Liver (tissue), 8 donors: ENCODE measurements at regions not wholly inside any gene's neighbourhood (a gene's known extent, or its start where the extent isn't known, plus 50 kb on each side); places are given as distances from the start of the nearest gene placed in this dataset.
"Not testable (repeated sequence)": the region's sequence is repeated elsewhere in the genome, so short reads cannot be mapped to it uniquely, and the experiment has no call there.

Experiments
- DNase-seq: peaks from one replicate; pipeline ENCODE4 v3.0.0-alpha.2; 2017; ENCODE audit warnings: low spot score
- H3K27ac ChIP-seq, 2 donors: one replicate each; pipeline ENCODE4 v1.7.0; 2013; ENCODE audit warnings: inconsistent platforms in 2 of 2, low read length in 2 of 2, control low read depth in 1 of 2, low read depth in 1 of 2, mild to moderate bottlenecking in 1 of 2
- H3K27me3 ChIP-seq, 4 donors: one replicate each; pipeline versions ENCODE4 v1.6.1 to v1.7.0; 2013; ENCODE audit warnings: low read length in 3 of 4, inconsistent platforms in 1 of 4, mild to moderate bottlenecking in 1 of 4, moderate library complexity in 1 of 4; ENCODE audit not compliant: control insufficient read depth in 4 of 4, insufficient read depth in 4 of 4
- H3K36me3 ChIP-seq, 4 donors: one replicate each; pipeline versions ENCODE4 v1.6.1 to v1.7.0; 2013; ENCODE audit warnings: low read length in 3 of 4, mild to moderate bottlenecking in 3 of 4, low read depth in 1 of 4, moderate library complexity in 1 of 4; ENCODE audit not compliant: control insufficient read depth in 4 of 4, insufficient read depth in 3 of 4
- H3K4me1 ChIP-seq, 4 donors: one replicate each; pipeline versions ENCODE4 v1.6.1 to v1.7.0; 2013; ENCODE audit warnings: low read length in 3 of 4, mild to moderate bottlenecking in 3 of 4, moderate library complexity in 1 of 4; ENCODE audit not compliant: control insufficient read depth in 4 of 4, insufficient read depth in 4 of 4
- H3K4me3 ChIP-seq, 3 donors: one replicate each; pipeline versions ENCODE4 v1.6.1 to v1.7.0; 2013; ENCODE audit warnings: low read length in 3 of 3, control low read depth in 1 of 3, low read depth in 1 of 3, mild to moderate bottlenecking in 1 of 3
- H3K9ac ChIP-seq, 2 donors: one replicate each; pipeline ENCODE4 v1.7.0; 2013; ENCODE audit warnings: low read length in 2 of 2, mild to moderate bottlenecking in 2 of 2, moderate library complexity in 2 of 2, control low read depth in 1 of 2, low read depth in 1 of 2
- H3K9me3 ChIP-seq, 4 donors: one replicate each; pipeline versions ENCODE4 v1.6.1 to v1.7.0; 2013; ENCODE audit warnings: low read length in 3 of 4; ENCODE audit not compliant: control insufficient read depth in 4 of 4
- ATF3 ChIP-seq: IDR thresholded peaks from 2 replicates; pipeline ENCODE4 v1.6.1; 2016; ENCODE audit warnings: antibody characterized with exemption
- CTCF ChIP-seq: fragments of 150-350 bp; IDR thresholded peaks from 2 replicates; pipeline ENCODE4 v1.5.1; 2017; ENCODE audit warnings: improper control_type of control experiment, low read depth, low read length; ENCODE audit not compliant: missing input control
- EGR1 ChIP-seq, 2 donors: IDR thresholded peaks; 2 replicates each; pipeline ENCODE4 v1.6.1; 2016 to 2018; ENCODE audit warnings: antibody characterized with exemption in 2 of 2, low read depth in 2 of 2
- FOXA1 ChIP-seq: IDR thresholded peaks from 2 replicates; pipeline ENCODE4 v1.6.1; 2016; ENCODE audit warnings: antibody characterized with exemption
- FOXA2 ChIP-seq: IDR thresholded peaks from 2 replicates; pipeline ENCODE4 v1.6.1; 2016; ENCODE audit warnings: antibody characterized with exemption
- GABPA ChIP-seq, 2 donors: IDR thresholded peaks in 1 of 2; conservative IDR thresholded peaks in 1 of 2; 2 replicates each; pipeline ENCODE4 v1.6.1; 2016; ENCODE audit warnings: antibody characterized with exemption in 2 of 2, mild to moderate bottlenecking in 1 of 2, moderate library complexity in 1 of 2
- HNF4A ChIP-seq, 2 donors: conservative IDR thresholded peaks; 2 replicates each; pipeline ENCODE4 v1.6.1; 2016; ENCODE audit warnings: antibody characterized with exemption in 2 of 2, mild to moderate bottlenecking in 2 of 2
- HNF4G ChIP-seq: IDR thresholded peaks from 2 replicates; pipeline ENCODE4 v1.6.1; 2016; ENCODE audit warnings: antibody characterized with exemption
- JUND ChIP-seq, 2 donors: IDR thresholded peaks; 2 replicates each; pipeline ENCODE4 v1.6.1; 2016; ENCODE audit warnings: antibody characterized with exemption in 2 of 2
- MAX ChIP-seq: IDR thresholded peaks from 2 replicates; pipeline ENCODE4 v1.6.1; 2016; ENCODE audit warnings: antibody characterized with exemption
- NR2F2 ChIP-seq: IDR thresholded peaks from 2 replicates; pipeline ENCODE4 v1.6.1; 2016; ENCODE audit warnings: antibody characterized with exemption
- RAD21 ChIP-seq, 2 donors: IDR thresholded peaks; 2 replicates each; pipeline ENCODE4 v1.6.1; 2016; ENCODE audit warnings: antibody characterized with exemption in 2 of 2, mild to moderate bottlenecking in 2 of 2
- REST ChIP-seq: IDR thresholded peaks from 2 replicates; pipeline ENCODE4 v1.6.1; 2016; ENCODE audit warnings: antibody characterized with exemption, mild to moderate bottlenecking
- RXRA ChIP-seq, 2 donors: IDR thresholded peaks; 2 replicates each; pipeline ENCODE4 v1.6.1; 2017 to 2018; ENCODE audit warnings: antibody characterized with exemption in 2 of 2, mild to moderate bottlenecking in 1 of 2
- SP1 ChIP-seq: IDR thresholded peaks from 2 replicates; pipeline ENCODE4 v1.6.1; 2018; ENCODE audit warnings: antibody characterized with exemption, mild to moderate bottlenecking
- TAF1 ChIP-seq: conservative IDR thresholded peaks from 2 replicates; pipeline ENCODE4 v1.6.1; 2016; ENCODE audit warnings: antibody characterized with exemption, mild to moderate bottlenecking
- YY1 ChIP-seq: IDR thresholded peaks from 2 replicates; pipeline ENCODE4 v1.6.1; 2016; ENCODE audit warnings: antibody characterized with exemption, mild to moderate bottlenecking
- ZBTB33 ChIP-seq: IDR thresholded peaks from 2 replicates; pipeline ENCODE4 v1.6.1; 2016; ENCODE audit warnings: antibody characterized with exemption
- WGBS: extraction: QIAGEN DNeasy Blood & Tissue Kit; methylation state at CpG from one replicate; pipeline ENCODE4 v1.1.7; 2013; 5-methylcytosine and 5-hydroxymethylcytosine counted together
- donor health status: healthy.
- donor health status: healthy.
- donor health status: healthy.
- donor health status: healthy.
- donor health status: healthy.

- TF ChIP-seq CTCF (no peak), TAF1 (no peak), FOXA1 (no peak), ZBTB33 (no peak), ATF3 (no peak), REST (no peak), SP1 (no peak), JUND (IDR thresholded peaks at IDR 0.05) (no peak), NR2F2 (no peak), RAD21 (IDR thresholded peaks at IDR 0.05) (no peak), HNF4A (conservative IDR thresholded peaks at IDR 0.05) (no peak), HNF4G (no peak), EGR1 (IDR thresholded peaks at IDR 0.05; ENCODE audit: low read depth in 2 of 2) (no peak), RXRA (IDR thresholded peaks at IDR 0.05) (no peak), YY1 (no peak), FOXA2 (no peak), GABPA (IDR thresholded peaks at IDR 0.05 in 1 of 2, conservative IDR thresholded peaks at IDR 0.05 in 1 of 2) (no peak), MAX (no peak)
- Histone ChIP-seq H3K9ac (no peak overlapping the region), H3K9me3 (no peaks in the 10 kb centered on the region), H3K27me3 (peaks cover 0 to 4% (median 0%) of the 10 kb centered on the region in 4 donors), H3K36me3 (no peaks in the 10 kb centered on the region), H3K4me3 (no peak overlapping the region), H3K27ac (no peak overlapping the region), H3K4me1 (no peaks in the 10 kb centered on the region)
- DNase-seq, result no peak
- WGBS, result 75% methylated on average over 2 of the region's 2 CpGs
Observed at GRCh38 chr7:131808736-131809135, 252.3 kb upstream of the PODXL start.

- not testable (repeated sequence) for H3K36me3 ChIP-seq, H3K27me3 ChIP-seq, H3K9ac ChIP-seq, H3K4me3 ChIP-seq, DNase-seq, H3K9me3 ChIP-seq, H3K4me1 ChIP-seq, H3K27ac ChIP-seq
- WGBS, result 93% methylated on average over 8 of the region's 8 CpGs
Observed at GRCh38 chr7:131808156-131808555, 251.7 kb upstream of the PODXL start.
